NCI-H82 treated with DMSO at 0.1 percent for 48 hours (cell line): ENCODE measurements at regions not wholly inside any gene's neighbourhood (a gene's known extent, or its start where the extent isn't known, plus 50 kb on each side); places are given as distances from the start of the nearest gene placed in this dataset.

Source experiments
- DNase-seq: peaks from one replicate; lab custom pipeline; 2025; ENCODE audit not compliant: unreplicated experiment; lab: John Stamatoyannopoulos, UW

DNA sequence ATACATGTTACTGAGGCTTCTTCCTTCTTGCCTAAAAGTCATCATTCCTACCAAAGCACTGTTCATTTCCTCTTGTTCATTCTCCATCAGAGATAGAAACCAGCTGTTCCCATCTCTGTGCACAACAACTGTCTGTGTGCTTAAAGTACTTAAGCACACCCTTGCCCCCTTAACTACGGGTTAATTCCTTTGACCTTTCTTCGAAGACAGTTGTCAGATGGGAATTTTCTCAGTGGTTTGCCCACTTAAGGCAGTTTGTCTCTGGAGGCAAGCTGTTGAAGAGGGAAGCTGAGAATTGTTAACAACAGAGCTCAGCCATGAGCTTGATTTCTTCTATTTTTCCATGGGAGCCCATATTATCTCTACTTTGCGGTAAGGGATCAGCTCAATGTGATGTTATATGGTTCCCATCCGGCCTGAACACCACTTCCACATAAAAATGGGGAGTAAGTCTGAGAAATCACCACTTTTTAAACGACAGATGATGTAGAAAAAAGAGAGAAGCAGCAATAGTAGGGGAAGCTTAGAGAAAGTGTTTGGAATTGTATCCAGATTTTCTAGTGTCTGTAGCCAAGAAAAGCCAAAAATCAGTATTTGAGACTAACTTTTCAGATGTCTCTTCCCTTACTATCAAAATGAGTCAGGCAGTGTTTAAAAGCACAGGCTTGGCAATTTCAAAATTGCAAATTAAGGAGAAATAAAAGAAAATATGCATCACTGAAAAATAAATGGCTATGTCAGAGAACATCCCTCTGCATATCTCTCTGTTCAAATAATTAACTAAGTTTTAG, 194.4 kb downstream of the SLIT2 start:
- DNase-seq = peak; percentile 70

DNA sequence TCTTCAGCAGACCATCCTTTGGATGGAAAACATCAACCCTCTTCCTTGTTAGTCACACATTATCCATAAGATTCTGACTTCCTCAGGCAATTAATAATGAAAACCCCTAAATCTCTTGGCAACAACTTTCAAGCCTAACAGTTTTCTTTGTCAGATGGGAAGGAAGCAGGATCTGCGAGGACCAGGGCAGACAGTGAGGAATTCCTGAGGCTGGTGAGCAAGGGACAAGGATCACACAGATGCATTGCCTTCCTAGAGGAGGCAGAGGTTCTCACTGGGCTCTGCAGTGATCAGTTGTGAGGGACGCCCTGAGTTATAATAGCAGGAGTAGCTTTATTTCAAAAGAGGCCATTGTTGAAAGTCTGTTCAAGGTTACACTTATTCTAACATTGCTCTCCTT, 195.4 kb downstream of the SLIT2 start:
- no peak for DNase-seq

DNA sequence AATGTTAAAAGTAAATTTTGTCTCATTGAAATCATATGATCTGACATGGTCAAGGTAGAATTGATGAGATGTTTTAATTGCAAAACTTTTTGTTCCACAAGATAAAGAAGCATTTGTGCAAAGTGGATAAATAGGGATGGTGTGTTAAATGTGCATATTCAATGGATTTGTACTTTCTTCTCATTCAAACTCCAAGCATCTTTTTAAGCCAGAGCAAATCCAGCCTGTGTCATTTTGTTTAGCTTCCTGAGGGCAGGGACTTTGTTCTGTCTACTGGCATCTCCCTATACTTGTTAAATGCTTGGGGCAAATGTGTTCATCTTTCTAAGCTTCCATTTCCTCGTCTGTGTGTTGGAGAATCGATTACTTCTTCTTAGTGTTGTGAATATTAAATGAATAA, 200.3 kb downstream of the SLIT2 start:
- DNase-seq = no peak

DNA sequence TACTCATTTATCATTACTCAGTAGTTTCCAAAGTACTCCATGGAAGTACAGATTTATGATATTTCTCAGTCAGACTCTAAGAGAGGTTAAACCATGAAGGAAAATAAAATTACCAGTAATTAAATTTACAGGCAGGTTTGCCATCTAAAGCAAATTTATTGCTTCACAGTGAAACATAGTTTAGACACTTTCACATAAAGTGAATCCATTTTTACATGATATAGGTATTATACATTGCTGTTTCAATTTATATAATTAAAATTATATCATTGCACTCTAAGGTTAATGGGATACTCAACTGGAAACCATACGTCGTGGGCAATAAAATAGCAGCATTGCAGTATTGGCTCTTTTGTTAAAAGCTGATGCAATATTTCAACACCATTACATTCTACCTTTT, 202.8 kb downstream of the SLIT2 start:
- DNase-seq = no peak

DNA sequence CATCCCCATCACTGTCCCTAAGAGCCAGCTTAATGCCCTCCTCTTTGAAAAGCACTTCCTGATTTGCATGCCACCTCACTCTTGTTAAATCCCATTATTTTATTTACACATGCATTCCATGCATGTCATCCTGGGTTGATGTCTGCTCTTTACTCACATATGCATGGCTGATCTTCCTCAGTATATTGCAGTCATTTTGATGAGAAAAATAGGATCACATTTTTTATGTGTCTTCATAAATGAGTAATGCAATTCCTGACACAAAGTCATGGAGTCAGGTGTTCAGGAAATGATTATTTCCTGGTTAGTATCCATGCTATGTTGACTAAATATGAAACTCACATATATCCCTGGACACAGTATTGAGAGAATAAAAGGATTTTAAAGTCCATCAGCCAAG, 204.7 kb downstream of the SLIT2 start:
- DNase-seq = no peak

DNA sequence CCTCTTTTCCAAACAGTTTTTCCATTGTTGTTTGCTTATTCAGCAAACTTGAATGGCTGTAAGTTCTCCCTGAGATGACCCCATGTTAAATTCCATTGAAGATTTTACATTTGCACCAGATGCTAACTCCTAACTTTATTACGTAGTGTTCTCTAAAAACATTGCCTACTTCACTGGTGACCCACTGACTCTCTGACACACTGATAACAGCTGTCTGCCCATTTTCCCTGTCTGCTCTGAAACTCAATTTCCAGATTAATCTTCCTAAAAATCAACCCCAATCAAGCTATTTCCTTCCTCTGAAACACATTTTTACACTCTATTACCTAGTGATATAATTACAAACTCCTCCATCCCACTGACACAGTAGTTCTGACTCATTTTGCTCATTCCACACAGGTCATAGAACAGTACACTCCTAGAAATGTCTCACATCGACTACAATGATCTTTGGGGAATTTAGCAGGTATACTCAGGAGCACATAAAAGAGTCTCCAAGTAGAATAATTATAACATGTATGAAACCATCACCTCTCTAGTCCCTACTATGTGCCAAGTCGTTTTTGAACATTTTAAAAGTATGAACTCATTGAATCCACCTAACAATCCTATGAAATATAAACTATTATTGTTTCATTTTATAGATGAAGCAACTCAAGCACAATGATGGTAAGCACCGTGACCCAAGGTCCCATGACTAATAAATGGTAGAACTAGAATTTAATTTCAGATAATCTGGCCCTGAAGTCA, 210.9 kb downstream of the SLIT2 start:
- no peak for DNase-seq

DNA sequence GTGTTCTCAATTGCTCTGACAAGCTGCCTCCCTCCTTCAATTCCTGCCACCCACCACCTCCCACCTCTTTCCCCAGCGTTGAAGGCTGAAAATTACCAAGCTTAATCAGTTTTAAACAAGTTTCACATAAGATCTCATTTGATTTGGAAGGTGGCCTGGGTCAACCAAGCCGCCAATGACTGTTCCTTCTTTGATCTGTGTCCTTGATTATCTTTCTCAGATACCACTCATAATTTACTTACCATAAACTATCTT, 211.4 kb downstream of the SLIT2 start:
- no peak for DNase-seq

DNA sequence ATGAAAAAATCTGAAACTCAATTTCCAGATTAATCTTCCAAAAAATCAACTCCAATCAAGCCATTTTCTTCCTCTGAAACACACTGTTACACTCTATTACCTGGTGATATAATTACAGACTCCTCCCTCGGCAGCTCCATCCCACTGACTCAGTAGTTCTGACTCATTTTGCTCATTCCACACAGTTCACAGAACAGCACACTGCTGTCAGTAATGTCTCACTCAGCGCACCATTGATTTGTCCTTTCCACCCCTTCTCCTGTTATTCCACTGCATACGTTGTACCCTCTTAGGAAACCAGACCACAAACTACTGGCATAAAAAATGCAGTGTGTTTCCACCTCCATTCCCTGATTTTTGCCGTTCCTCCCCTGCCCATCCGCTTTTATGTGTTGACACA, 212.7 kb downstream of the SLIT2 start:
- DNase-seq = no peak

DNA sequence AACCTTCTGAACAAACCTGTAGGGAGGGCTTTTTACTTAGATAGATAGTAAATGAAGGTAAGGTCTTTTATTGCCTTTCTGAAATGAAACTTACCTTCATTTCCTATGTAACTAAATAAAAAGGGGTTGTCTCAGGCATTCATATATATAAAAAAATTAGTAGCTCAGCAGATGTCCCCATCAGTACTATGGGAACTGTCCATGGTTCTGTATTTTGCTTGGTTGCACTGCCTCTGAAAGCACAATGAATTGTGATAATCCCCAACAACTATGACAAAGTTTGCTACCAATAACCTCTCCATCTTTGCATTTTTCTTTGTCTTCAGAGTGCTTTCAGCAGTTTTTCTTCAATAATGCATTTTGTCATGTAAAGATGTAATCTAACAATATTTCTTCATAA, 222.4 kb downstream of the SLIT2 start:
- DNase-seq = no peak

DNA sequence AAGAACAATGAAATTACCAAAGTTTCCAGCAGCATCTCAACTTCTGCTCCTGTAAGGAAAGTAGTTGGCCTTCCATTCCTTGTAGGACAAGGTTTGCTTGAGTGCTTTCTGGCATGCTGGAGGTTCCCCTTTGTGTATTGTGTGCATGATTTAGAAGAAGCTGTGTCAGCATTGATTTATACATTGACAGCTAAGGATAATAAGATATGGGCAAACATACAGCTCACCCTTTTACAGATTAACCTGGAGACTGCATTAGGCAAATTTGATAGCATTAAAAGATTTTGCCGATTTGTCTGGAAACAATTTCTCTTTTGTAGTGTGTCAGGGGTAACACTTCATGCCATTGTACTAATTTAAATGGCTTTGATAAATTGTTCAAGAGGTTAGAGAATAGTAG, 221.8 kb upstream of the PACRGL start:
- peak; percentile 42 for DNase-seq

DNA sequence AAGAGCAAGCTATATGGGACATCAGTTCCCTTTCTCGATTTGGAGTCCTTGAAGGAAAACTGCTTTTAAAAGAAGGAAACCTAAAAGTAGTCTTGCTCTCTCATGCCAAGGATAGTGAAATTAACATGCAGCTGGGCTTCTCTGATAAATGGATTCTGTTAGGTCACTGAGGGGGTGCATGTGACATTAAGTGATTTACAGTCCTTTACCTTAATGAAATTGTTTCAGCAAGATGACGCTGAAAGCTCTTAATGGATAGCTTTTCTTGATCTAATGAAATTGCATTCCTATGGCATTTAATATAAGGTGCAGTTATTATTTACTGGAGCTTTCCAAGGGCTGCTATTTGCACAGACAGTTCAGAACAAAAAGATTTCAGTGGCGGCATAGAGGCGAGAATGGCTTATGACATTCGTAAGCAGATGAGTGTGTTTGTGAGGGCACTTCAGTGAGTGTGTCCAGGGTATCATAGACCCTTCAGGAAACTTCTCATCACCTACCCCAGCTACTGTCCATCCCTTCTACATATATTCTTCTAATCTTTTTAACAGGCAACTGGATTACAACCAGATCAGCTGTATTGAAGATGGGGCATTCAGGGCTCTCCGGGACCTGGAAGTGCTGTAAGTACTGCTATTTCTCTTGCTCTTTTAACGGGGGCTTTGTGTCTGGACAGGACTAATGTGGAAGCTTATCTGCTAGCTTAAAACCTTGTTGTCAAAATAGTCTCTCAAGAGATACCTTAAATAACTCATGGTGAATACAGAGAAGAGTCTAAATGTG, 219.9 kb upstream of the PACRGL start:
- DNase-seq = peak; percentile 97

DNA sequence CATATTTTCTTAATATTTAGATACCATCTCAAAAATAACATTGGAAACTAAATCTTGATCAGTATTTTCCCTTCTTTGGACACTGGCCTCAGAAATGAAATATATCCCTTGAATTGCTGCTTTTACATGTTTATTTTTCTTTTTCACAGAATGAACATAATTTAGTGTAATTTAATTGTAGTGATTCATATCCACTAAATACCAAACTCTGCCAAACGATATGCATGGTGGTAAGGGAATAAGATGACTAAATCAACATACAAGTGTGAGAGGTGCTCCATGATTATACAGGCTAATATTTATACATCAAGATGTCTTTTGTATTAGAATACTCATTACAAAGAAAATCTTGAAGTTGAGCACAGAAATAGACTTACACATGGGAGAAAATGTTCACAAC, 216.8 kb upstream of the PACRGL start:
- no peak for DNase-seq

DNA sequence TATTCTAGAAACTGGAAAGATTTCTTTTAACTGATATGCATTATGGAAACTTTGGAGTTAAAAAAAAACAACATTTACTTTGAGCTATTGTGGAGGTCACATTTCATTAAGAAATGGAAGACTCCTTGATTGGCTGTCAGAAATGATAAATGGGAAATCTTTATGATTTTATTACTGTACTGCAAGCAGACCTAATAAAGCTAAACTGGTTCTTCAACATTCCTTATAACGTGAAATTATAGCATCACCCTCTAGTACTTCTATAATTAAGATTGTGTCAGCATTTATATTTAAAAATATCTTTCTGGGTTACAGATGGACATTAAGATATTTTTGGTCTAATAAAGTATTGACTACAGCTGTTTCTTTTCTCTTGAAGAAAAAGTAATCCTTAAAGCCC, 213.8 kb upstream of the PACRGL start:
- DNase-seq = no peak

DNA sequence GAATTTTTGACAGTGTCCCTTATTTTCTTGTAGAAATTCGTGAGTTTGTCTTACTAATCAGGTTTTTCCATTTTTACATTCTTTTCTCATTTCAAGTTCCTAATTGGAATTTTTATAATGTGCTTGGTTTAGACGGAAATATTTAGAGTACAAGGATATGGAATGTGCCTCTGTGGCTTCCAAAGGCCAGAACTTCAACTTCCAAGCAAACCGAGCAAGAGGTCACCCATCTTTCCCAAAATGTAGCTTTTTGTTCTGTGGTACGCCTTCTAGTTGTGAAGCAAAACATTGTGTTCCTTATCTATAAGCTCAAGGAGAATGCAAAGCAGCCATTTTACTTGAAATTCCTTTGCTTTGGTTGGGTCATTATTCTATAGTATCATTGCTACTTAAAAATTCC, 212.8 kb upstream of the PACRGL start:
- no peak for DNase-seq

DNA sequence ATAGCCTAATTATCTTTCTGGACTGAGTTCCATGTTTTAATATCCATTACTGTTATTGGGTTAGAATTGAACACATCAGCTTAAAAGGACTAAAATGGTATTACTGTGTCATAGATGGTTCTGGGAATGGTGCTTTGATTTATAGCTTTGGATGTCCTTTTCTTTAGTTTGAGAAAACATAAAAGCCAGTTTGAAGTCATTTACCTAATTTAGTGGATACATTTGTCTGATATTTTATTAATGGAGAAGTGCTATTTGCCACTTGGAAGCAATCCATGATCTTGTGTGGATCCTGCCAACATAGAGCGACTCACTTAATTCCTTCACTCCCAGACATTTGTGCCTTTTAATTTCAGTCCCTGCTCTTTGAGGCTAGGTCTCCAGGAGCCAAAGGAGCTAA, 212.4 kb upstream of the PACRGL start:
- no peak for DNase-seq

DNA sequence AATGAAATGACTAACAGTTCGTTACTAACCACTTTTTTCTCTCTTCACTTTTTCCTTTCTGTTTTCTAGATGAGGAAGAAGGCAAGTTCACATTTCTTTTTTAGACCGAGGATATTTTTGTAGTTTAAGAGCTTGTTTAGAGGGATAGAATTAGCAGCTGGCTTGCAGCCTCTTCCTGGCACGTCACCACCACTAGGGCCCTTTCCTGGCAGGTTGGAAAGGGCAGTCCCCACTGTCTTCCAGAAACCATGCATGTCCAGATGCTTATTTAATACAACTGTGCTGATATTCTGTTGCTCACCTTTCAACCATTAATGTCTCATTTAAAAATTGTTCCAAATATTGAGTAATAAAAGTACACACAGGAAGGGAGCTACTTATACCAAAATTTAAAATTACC, 209.5 kb upstream of the PACRGL start:
- DNase-seq = no peak

DNA sequence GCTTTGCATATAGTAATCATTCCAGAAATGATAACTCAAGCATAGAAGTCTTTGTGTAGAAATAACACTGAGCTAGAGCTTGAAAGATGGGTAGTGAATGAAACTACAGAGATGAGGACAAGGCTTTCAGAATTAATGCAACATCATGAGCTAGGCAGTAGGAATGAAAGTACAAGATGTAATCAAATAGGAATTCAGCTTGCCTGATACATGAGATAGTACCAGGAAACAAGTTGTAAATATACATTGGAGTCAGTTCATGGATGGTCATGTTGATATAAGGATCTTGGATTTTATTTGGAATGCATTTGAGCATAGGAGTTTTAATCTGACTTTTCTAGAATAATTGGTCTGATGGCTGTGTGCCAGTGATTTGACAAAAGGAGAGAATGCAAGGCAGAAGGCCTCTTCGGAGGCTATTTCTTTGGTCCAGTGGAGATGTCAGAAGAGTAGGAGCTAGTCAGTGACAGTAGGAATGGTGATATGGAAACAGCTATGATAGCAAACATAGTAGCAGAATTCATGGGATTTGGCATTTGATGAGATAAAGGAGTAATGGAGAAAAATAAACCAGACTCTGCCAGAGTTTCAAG, 206.4 kb upstream of the PACRGL start:
- DNase-seq = no peak

DNA sequence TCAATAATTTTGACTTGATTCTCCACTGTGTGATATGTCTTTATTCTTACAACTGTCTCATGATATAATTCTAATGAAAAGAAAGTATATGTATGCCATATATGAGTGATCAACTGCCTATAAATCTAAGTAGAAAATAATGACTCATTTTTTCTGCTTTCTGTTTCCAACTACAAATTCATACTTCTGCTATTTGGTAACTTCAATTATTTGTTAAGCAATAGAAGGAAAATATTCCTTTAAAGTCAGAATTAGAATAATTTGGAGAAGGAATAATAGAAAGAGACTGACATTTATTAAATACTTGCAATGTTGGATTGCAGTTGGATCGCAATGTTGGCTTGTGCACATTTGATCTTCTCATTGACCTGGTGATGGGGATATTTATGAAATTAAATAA, 204.2 kb upstream of the PACRGL start:
- DNase-seq = no peak

DNA sequence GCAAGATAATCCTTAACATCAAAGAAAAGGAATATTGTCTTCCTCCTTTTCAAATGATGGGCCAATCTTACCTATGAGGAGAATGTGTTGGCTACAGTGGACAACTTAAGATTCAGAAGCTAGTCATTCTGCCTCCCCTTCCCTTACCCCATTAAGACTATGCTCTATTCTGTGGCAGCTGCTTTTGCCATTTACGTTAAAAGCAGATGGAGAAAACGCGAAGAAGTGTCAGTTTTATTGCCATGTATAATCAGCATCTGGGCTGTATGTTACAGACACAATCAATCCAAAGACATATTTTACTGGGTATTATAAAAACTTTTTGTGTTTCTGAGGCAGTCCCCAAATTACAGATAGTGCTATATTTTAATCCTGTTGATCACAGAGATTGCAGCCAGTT, 196.1 kb upstream of the PACRGL start:
- DNase-seq = no peak

DNA sequence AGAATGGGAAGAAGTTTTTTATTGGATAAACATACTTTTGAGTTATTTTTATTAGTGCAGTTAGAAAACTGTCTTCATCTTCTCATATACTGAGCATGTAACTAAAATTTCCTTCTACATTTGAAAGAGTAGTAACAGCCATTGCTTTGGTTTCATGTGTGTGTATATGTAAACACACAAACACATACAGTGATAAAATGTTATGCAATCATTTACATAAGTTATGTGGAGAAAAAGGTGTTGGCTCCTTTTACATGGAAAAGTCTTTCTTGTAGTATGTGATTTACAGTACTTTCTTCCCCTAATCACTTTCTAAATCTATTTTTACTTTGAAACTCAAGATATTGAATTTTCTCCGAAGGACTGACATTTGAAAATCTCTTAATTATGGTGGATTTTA, 194.3 kb upstream of the PACRGL start:
- no peak for DNase-seq

DNA sequence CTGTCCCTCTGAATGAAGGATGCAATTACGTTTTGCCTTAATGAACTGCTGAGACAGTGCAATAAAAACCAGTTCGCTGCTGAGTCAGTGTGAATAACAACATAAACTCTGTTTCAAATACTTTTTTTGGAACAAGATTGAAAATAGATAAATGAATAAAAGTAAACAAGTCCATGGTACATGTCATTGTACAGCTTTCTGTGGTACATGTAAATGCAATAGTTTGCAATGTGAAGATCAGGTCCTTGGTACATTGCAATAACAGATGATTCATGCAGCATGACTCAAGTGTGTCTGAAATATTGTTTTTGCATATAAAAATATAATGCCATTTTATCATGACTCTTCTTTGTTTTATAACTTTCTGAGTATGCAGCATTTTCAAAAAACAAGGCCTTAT, 193.4 kb upstream of the PACRGL start:
- DNase-seq = no peak

DNA sequence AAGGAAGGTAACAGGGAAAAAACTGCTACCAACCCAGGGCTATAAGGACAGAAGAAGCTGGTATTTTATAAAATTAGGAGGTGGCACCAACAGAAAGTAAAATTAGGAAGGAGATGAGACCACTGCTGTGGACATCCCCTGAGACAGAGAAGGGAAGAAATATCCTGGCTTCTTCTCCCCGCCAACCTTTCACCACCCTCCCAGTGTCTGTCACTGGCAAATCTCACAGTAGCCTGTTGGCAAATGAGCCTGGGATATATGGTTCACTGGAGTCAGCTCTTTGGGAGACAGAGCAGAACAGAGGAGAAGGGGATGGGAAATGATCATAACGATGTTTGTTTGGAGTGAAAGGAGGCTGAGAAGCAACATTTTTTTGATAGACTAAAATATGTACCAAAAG, 190.9 kb upstream of the PACRGL start:
- no peak for DNase-seq
